Glutamatergic neuron (in vitro differentiated cells): ENCODE measurements at regions not wholly inside any gene's neighbourhood (a gene's known extent, or its start where the extent isn't known, plus 50 kb on each side); places are given as distances from the start of the nearest gene placed in this dataset.
"Not testable (repeated sequence)": the region's sequence is repeated elsewhere in the genome, so short reads cannot be mapped to it uniquely, and the experiment has no call there.

ENCODE experiments used
- DNase-seq: peaks from one replicate; pipeline ENCODE4 v3.0.0; 2022
- H3K27ac Mint-ChIP-seq: one replicate; pipeline ENCODE4 v1.8.0; 2020; ENCODE audit warnings: mild to moderate bottlenecking, mixed read lengths, inconsistent platforms; ENCODE audit not compliant: unreplicated experiment
- H3K27me3 Mint-ChIP-seq: one replicate; pipeline ENCODE4 v1.8.0; 2020; ENCODE audit warnings: mild to moderate bottlenecking, moderate library complexity, mixed read lengths, inconsistent platforms; ENCODE audit not compliant: unreplicated experiment
- H3K36me3 Mint-ChIP-seq: one replicate; pipeline ENCODE4 v1.8.0; 2020; ENCODE audit warnings: mild to moderate bottlenecking, mixed read lengths, inconsistent platforms; ENCODE audit not compliant: unreplicated experiment
- H3K4me1 Mint-ChIP-seq: one replicate; pipeline ENCODE4 v1.8.0; 2020; ENCODE audit warnings: mild to moderate bottlenecking, low read depth, mixed read lengths, inconsistent platforms; ENCODE audit not compliant: unreplicated experiment
- H3K4me3 Mint-ChIP-seq: one replicate; pipeline ENCODE4 v1.8.0; 2020; ENCODE audit warnings: mild to moderate bottlenecking, mixed read lengths, inconsistent platforms; ENCODE audit not compliant: unreplicated experiment
- H3K9me3 Mint-ChIP-seq: one replicate; pipeline ENCODE4 v1.8.0; 2020; ENCODE audit warnings: mild to moderate bottlenecking, moderate library complexity, mixed read lengths, inconsistent platforms; ENCODE audit not compliant: unreplicated experiment
- TF ChIP-seq, protein P1 (sequence below): fragments of 200-600 bp; sonication (generic); IDR thresholded peaks from one replicate; pipeline ENCODE4 v1.5.0; 2021; ENCODE audit not compliant: partially characterized antibody, unreplicated experiment

DNA sequence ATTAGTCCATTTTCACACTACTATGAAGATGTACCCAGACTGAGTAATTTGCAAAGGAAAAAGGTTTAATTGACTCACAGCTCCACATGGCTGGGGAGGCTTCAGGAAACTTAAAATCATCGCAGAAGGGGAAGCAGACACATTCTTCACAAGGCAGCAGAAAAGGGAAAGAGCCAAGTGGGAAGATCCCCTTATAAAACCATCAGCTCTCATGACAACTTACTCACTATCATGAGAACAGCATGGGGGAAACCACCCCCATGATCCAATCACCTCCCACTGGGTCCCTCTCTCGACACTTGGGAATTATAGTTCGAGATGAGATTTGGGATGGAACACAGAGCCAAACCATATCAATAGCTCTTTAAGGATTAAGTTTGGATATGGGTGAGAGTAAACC lies 246.1 kb upstream of the CYRIA start:
- H3K9me3 Mint-ChIP-seq, result no peaks in the 10 kb centered on the region
- no peaks in the 10 kb centered on the region for H3K4me1 Mint-ChIP-seq
- no peak for DNase-seq
- H3K4me3 Mint-ChIP-seq, result no peak overlapping the region
- H3K36me3 Mint-ChIP-seq, result no peaks in the 10 kb centered on the region
- no peak overlapping the region for H3K27ac Mint-ChIP-seq
- TF ChIP-seq, protein P1, sequence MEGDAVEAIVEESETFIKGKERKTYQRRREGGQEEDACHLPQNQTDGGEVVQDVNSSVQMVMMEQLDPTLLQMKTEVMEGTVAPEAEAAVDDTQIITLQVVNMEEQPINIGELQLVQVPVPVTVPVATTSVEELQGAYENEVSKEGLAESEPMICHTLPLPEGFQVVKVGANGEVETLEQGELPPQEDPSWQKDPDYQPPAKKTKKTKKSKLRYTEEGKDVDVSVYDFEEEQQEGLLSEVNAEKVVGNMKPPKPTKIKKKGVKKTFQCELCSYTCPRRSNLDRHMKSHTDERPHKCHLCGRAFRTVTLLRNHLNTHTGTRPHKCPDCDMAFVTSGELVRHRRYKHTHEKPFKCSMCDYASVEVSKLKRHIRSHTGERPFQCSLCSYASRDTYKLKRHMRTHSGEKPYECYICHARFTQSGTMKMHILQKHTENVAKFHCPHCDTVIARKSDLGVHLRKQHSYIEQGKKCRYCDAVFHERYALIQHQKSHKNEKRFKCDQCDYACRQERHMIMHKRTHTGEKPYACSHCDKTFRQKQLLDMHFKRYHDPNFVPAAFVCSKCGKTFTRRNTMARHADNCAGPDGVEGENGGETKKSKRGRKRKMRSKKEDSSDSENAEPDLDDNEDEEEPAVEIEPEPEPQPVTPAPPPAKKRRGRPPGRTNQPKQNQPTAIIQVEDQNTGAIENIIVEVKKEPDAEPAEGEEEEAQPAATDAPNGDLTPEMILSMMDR, result no peak
- H3K27me3 Mint-ChIP-seq, result peaks cover 2% of the 10 kb centered on the region

DNA sequence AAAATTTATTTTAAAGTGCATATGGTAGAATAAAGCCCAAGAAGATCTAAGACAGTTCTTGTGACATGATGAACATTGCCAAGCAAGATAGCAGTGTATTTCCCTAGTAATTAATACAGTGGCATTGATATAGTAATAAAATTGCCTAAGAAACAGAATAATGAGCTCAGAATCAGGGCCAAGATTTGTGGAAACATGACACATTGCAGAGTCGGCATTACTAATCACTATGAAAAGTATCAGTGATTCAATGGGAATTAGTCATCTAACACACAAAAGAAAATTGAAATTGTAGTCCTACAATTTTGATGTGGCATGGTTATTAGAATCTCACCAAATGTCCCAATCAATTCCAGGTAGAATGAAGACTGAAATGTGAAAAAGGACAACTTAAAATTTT lies 243.0 kb upstream of the CYRIA start:
- no peaks in the 10 kb centered on the region for H3K9me3 Mint-ChIP-seq
- no peak for DNase-seq
- no peaks in the 10 kb centered on the region for H3K27me3 Mint-ChIP-seq
- no peak overlapping the region for H3K27ac Mint-ChIP-seq
- H3K4me3 Mint-ChIP-seq, result no peak overlapping the region
- H3K36me3 Mint-ChIP-seq, result peaks cover 7% of the 10 kb centered on the region
- TF ChIP-seq, protein P1, result no peak
- no peaks in the 10 kb centered on the region for H3K4me1 Mint-ChIP-seq

DNA sequence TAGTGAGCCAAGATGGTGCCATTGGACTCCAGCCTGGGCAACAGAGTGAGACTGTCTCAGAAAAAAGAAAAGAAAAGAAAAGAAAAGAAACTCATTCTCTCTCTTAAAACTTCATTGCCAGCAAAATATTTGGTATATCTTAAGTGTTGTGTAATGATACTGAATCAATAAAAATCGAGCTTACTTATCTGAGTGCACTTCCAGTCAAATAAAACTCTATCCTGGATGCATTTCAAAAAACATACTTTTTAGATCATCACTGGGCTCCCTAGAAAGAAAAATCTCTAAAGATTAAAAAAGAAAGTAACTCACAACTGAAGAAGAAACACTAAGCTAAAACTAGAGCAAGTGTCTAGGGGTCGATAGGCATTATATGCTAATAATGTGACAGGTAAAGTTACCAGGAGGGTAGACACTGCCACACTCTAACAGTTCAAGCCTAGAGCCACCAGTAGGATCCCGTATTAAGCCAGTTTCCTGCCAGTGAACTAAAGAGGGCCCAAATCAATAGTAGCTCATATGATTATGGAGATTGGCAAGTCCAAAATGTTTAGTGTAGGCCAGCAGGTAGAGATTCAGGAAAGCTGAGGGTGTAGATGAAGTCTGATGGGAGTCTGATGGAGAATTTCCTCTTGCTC lies 242.1 kb upstream of the CYRIA start:
- DNase-seq, result no peak
- TF ChIP-seq, protein P1, result no peak
- H3K27ac Mint-ChIP-seq, result no peak overlapping the region
- H3K4me1 Mint-ChIP-seq, result no peaks in the 10 kb centered on the region
- no peaks in the 10 kb centered on the region for H3K27me3 Mint-ChIP-seq
- peaks cover 7% of the 10 kb centered on the region for H3K36me3 Mint-ChIP-seq
- no peak overlapping the region for H3K4me3 Mint-ChIP-seq
- no peaks in the 10 kb centered on the region for H3K9me3 Mint-ChIP-seq

DNA sequence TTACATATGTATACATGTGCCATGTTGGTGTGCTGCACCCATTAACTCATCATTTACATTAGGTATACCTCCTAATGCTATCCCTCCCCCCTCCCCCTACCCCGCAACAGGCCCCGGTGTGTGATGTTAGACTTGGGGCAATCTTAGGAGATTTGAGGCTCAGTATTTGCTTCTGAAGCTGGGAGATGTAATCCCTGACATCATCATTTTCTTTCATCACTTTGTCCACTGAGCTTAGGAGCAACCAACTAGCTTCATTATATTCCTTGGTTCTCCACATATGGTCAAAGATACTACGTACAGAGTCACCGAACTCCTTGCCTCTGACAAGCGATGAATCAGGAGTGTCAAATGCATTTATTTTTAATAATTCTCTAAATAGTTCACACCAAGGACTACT lies 239.7 kb upstream of the CYRIA start:
- not testable (repeated sequence) for H3K4me3 Mint-ChIP-seq, H3K27me3 Mint-ChIP-seq, H3K9me3 Mint-ChIP-seq, H3K27ac Mint-ChIP-seq, DNase-seq, H3K36me3 Mint-ChIP-seq, H3K4me1 Mint-ChIP-seq

DNA sequence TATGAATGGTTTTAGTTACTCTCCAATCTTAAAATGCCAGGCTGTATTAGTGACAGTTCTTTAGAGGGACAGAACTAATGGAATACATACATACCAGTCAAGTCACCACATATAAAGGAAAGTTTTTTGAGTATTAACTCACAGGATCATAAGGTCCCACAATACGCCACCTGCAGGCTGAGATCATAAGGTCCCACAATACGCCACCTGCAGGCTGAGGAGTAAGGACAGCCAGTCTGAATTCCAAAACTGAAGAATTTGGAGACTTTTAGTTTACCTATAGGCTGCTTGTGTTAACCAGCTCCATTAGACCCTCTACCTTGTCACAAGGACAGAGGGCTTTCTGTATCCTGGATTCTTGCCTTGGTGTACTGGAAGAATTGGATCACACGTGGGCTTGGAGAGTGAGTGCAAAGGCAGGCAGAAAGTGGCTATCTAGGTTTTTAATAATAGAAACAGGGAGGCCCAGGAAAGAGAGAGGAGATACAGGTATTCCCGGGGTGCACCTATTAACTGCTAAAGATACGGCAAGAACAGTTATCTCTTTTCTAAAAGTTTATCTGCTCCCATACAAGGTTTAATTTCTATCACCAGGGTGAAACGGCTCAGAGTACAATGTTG lies 234.9 kb upstream of the CYRIA start:
- peaks cover 7% of the 10 kb centered on the region for H3K36me3 Mint-ChIP-seq
- DNase-seq, result peak; percentile 30
- H3K4me1 Mint-ChIP-seq, result no peaks in the 10 kb centered on the region
- no peak overlapping the region for H3K4me3 Mint-ChIP-seq
- TF ChIP-seq, protein P1, result peak; percentile 57
- no peak overlapping the region for H3K27ac Mint-ChIP-seq
- H3K9me3 Mint-ChIP-seq, result no peaks in the 10 kb centered on the region
- no peaks in the 10 kb centered on the region for H3K27me3 Mint-ChIP-seq
